ENCODE measurements at regions not wholly inside any gene's neighbourhood (a gene's known extent, or its start where the extent isn't known, plus 50 kb on each side); places are given as distances from the start of the nearest gene placed in this dataset.

GRCh38 chr9:135037521-135038250, 49.8 kb upstream of the OLFM1 start:
- no peak for DNase-seq (ENCODE audit: low read depth)
- H3K4me3 ChIP-seq (ENCODE audit: low read depth, low read length) = no peak overlapping the region
- TF ChIP-seq, protein P1, sequence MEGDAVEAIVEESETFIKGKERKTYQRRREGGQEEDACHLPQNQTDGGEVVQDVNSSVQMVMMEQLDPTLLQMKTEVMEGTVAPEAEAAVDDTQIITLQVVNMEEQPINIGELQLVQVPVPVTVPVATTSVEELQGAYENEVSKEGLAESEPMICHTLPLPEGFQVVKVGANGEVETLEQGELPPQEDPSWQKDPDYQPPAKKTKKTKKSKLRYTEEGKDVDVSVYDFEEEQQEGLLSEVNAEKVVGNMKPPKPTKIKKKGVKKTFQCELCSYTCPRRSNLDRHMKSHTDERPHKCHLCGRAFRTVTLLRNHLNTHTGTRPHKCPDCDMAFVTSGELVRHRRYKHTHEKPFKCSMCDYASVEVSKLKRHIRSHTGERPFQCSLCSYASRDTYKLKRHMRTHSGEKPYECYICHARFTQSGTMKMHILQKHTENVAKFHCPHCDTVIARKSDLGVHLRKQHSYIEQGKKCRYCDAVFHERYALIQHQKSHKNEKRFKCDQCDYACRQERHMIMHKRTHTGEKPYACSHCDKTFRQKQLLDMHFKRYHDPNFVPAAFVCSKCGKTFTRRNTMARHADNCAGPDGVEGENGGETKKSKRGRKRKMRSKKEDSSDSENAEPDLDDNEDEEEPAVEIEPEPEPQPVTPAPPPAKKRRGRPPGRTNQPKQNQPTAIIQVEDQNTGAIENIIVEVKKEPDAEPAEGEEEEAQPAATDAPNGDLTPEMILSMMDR (IDR thresholded peaks at IDR 0.05; ENCODE audit: insufficient read depth, low read length) = no peak

Measured in fibroblast of the aortic adventitia (primary cell).